ENCODE measurements at regions not wholly inside any gene's neighbourhood (a gene's known extent, or its start where the extent isn't known, plus 50 kb on each side); places are given as distances from the start of the nearest gene placed in this dataset.

- peak; percentile 71 for DNase-seq (ENCODE audit: low spot score)
Observed at GRCh38 chr4:189021831-189022230, 882.6 kb downstream of the TRIML1 start.

GRCh38 chr4:189022440-189023035 is 883.3 kb downstream of the TRIML1 start:
- DNase-seq (ENCODE audit: low spot score), result peak; percentile 85

- DNase-seq (ENCODE audit: low spot score), result no peak
Observed at GRCh38 chr4:189029976-189030504, 890.8 kb downstream of the TRIML1 start.

GRCh38 chr4:189032606-189033338 is 893.5 kb downstream of the TRIML1 start:
- DNase-seq (ENCODE audit: low spot score), result no peak

- DNase-seq (ENCODE audit: low spot score), result no peak
Observed at GRCh38 chr4:189033801-189034347, 894.6 kb downstream of the TRIML1 start.

GRCh38 chr4:189035091-189035490 is 895.9 kb downstream of the TRIML1 start:
- no peak for DNase-seq (ENCODE audit: low spot score)

- DNase-seq (ENCODE audit: low spot score), result no peak
Observed at GRCh38 chr4:189035654-189036053, 896.4 kb downstream of the TRIML1 start.

- no peak for DNase-seq (ENCODE audit: low spot score)
Observed at GRCh38 chr4:189036906-189037305, 897.7 kb downstream of the TRIML1 start.

GRCh38 chr4:189046642-189047041 is 894.0 kb upstream of the FRG1 start:
- no peak for DNase-seq (ENCODE audit: low spot score)

GRCh38 chr4:189048119-189048518 is 892.6 kb upstream of the FRG1 start:
- peak; percentile 8 for DNase-seq (ENCODE audit: low spot score)

GRCh38 chr4:189049682-189050081 is 891.0 kb upstream of the FRG1 start:
- DNase-seq (ENCODE audit: low spot score), result no peak

- no peak for DNase-seq (ENCODE audit: low spot score)
Observed at GRCh38 chr4:189050643-189051042, 890.0 kb upstream of the FRG1 start.

GRCh38 chr4:189053621-189054020 is 887.1 kb upstream of the FRG1 start:
- no peak for DNase-seq (ENCODE audit: low spot score)

- DNase-seq (ENCODE audit: low spot score), result no peak
Observed at GRCh38 chr4:189060104-189060503, 880.6 kb upstream of the FRG1 start.

- DNase-seq (ENCODE audit: low spot score), result no peak
Observed at GRCh38 chr4:189062047-189062820, 878.4 kb upstream of the FRG1 start.

- no peak for DNase-seq (ENCODE audit: low spot score)
Observed at GRCh38 chr4:189069772-189070171, 870.9 kb upstream of the FRG1 start.

GRCh38 chr4:189071241-189071640 is 869.4 kb upstream of the FRG1 start:
- DNase-seq (ENCODE audit: low spot score), result no peak

GRCh38 chr4:189073739-189074138 is 866.9 kb upstream of the FRG1 start:
- DNase-seq (ENCODE audit: low spot score), result no peak

- peak; percentile 32 for DNase-seq (ENCODE audit: low spot score)
Observed at GRCh38 chr4:189081826-189082225, 858.8 kb upstream of the FRG1 start.

- no peak for DNase-seq (ENCODE audit: low spot score)
Observed at GRCh38 chr4:189083769-189084168, 856.9 kb upstream of the FRG1 start.

- no peak for DNase-seq (ENCODE audit: low spot score)
Observed at GRCh38 chr4:189084671-189085070, 856.0 kb upstream of the FRG1 start.

- no peak for DNase-seq (ENCODE audit: low spot score)
Observed at GRCh38 chr4:189087971-189088370, 852.7 kb upstream of the FRG1 start.

Measured in A172 (cell line).